ENCODE measurements at regions not wholly inside any gene's neighbourhood (a gene's known extent, or its start where the extent isn't known, plus 50 kb on each side); places are given as distances from the start of the nearest gene placed in this dataset.

- Histone ChIP-seq H3K9me3 (no peaks in the 10 kb centered on the region), H3K4me1 (no peaks in the 10 kb centered on the region), H3K27me3 (no peaks in the 10 kb centered on the region), H3K4me3 (no peak overlapping the region), H3K36me3 (no peaks in the 10 kb centered on the region), H3K27ac (no peak overlapping the region)
- no peak for ATAC-seq
- intact Hi-C loops (cut with DNase I), result no loop called here
- WGBS, 4 donors, result 62 to 69% (median 66%) methylated on average over 7 of the region's 7 CpGs
- no peak for DNase-seq
- TF ChIP-seq POLR2A (IDR thresholded peaks at IDR 0.05) (no peak), CTCF (IDR thresholded peaks at IDR 0.05) (no peak)
Observed at GRCh38 chr3:102791641-102792589, 357.1 kb downstream of the ZPLD1 start.

- DNase-seq, result no peak
- TF ChIP-seq CTCF (IDR thresholded peaks at IDR 0.05) (no peak), POLR2A (IDR thresholded peaks at IDR 0.05) (no peak)
- WGBS, 4 donors, result 46 to 73% (median 55%) methylated on average over 4 of the region's 4 CpGs
- H3K27ac ChIP-seq, result no peak overlapping the region
- H3K36me3 ChIP-seq, result no peaks in the 10 kb centered on the region
- intact Hi-C loops (cut with DNase I), result no loop called here
- H3K4me3 ChIP-seq, result no peak overlapping the region
- H3K4me1 ChIP-seq, result no peaks in the 10 kb centered on the region
- H3K9me3 ChIP-seq, result no peaks in the 10 kb centered on the region
- no peaks in the 10 kb centered on the region for H3K27me3 ChIP-seq
- ATAC-seq, result no peak
Observed at GRCh38 chr3:102796804-102797203, 362.0 kb downstream of the ZPLD1 start.

- H3K27me3 ChIP-seq, result no peaks in the 10 kb centered on the region
- no peaks in the 10 kb centered on the region for H3K4me1 ChIP-seq
- no peak overlapping the region for H3K27ac ChIP-seq
- no peaks in the 10 kb centered on the region for H3K36me3 ChIP-seq
- no peak overlapping the region for H3K4me3 ChIP-seq
- ATAC-seq (no peak), DNase-seq (peak in 1 of 5 donors; percentile 21)
- no peaks in the 10 kb centered on the region for H3K9me3 ChIP-seq
- intact Hi-C loops (cut with DNase I), result no loop called here
- no peak for TF ChIP-seq CTCF (IDR thresholded peaks at IDR 0.05)
- no peak for TF ChIP-seq POLR2A (IDR thresholded peaks at IDR 0.05)
- 95 to 100% (median 97%) methylated on average over 1 of the region's 1 CpG for WGBS, 4 donors
Observed at GRCh38 chr3:102802819-102803420, 368.1 kb downstream of the ZPLD1 start.

- Histone ChIP-seq H3K36me3 (no peaks in the 10 kb centered on the region), H3K27ac (no peak overlapping the region), H3K27me3 (no peaks in the 10 kb centered on the region), H3K4me1 (no peaks in the 10 kb centered on the region), H3K9me3 (no peaks in the 10 kb centered on the region), H3K4me3 (no peak overlapping the region)
- ATAC-seq, result no peak
- DNase-seq, result no peak
- intact Hi-C loops (cut with DNase I), result no loop called here
- 67 to 80% (median 73%) methylated on average over 1 of the region's 1 CpG for WGBS, 4 donors
- TF ChIP-seq CTCF (IDR thresholded peaks at IDR 0.05) (no peak), POLR2A (IDR thresholded peaks at IDR 0.05) (no peak)
Observed at GRCh38 chr3:102810937-102811336, 376.1 kb downstream of the ZPLD1 start.
